ENCODE measurements at regions not wholly inside any gene's neighbourhood (a gene's known extent, or its start where the extent isn't known, plus 50 kb on each side); places are given as distances from the start of the nearest gene placed in this dataset.

GRCh38 chr7:130844811-130845580, 111.0 kb upstream of the KLF14 start:
- H3K4me3 ChIP-seq (replicated peaks; ENCODE audit: low read depth, low read length), result no peak overlapping the region
- no peak for TF ChIP-seq CTCF (IDR thresholded peaks at IDR 0.05; ENCODE audit: low read length, missing control alignments)
- peak; percentile 41 for DNase-seq (ENCODE audit: low read depth)

GRCh38 chr7:130845581-130846085, 111.6 kb upstream of the KLF14 start:
- DNase-seq (ENCODE audit: low read depth), result peak; percentile 63
- no peak for TF ChIP-seq CTCF (IDR thresholded peaks at IDR 0.05; ENCODE audit: low read length, missing control alignments)
- H3K4me3 ChIP-seq (replicated peaks; ENCODE audit: low read depth, low read length), result no peak overlapping the region

- no peak for TF ChIP-seq CTCF (IDR thresholded peaks at IDR 0.05; ENCODE audit: low read length, missing control alignments)
These were observed 115.6 kb upstream of the KLF14 start for GRCh38 chr7:130849604-130850003.

GRCh38 chr7:130850956-130851355, 116.9 kb upstream of the KLF14 start:
- no peak overlapping the region for H3K4me3 ChIP-seq (replicated peaks; ENCODE audit: low read depth, low read length)
- no peak for DNase-seq (ENCODE audit: low read depth)
- no peak for TF ChIP-seq CTCF (IDR thresholded peaks at IDR 0.05; ENCODE audit: low read length, missing control alignments)

More at GRCh38 chr7:130849604-130850003, 115.6 kb upstream of the KLF14 start:
- DNase-seq (ENCODE audit: low read depth), result no peak
- H3K4me3 ChIP-seq (replicated peaks; ENCODE audit: low read depth, low read length), result no peak overlapping the region

- TF ChIP-seq CTCF (IDR thresholded peaks at IDR 0.05; ENCODE audit: low read length, missing control alignments), result no peak
- no peak overlapping the region for H3K4me3 ChIP-seq (replicated peaks; ENCODE audit: low read depth, low read length)
These were observed 118.9 kb upstream of the KLF14 start for GRCh38 chr7:130852867-130853266.

GRCh38 chr7:130853503-130854279, 119.7 kb upstream of the KLF14 start:
- DNase-seq (ENCODE audit: low read depth), result peak; percentile 34
- no peak overlapping the region for H3K4me3 ChIP-seq (replicated peaks; ENCODE audit: low read depth, low read length)
- TF ChIP-seq CTCF (IDR thresholded peaks at IDR 0.05; ENCODE audit: low read length, missing control alignments), result no peak

More at GRCh38 chr7:130852867-130853266, 118.9 kb upstream of the KLF14 start:
- DNase-seq (ENCODE audit: low read depth), result no peak

All from fibroblast of pulmonary artery (primary cell).